T follicular helper cell (primary cell): ENCODE measurements at regions not wholly inside any gene's neighbourhood (a gene's known extent, or its start where the extent isn't known, plus 50 kb on each side); places are given as distances from the start of the nearest gene placed in this dataset.

Source experiments
- DNase-seq: peaks from one replicate; pipeline ENCODE4 v3.0.0-alpha.2; 2020; ENCODE audit warnings: low read depth

DNA sequence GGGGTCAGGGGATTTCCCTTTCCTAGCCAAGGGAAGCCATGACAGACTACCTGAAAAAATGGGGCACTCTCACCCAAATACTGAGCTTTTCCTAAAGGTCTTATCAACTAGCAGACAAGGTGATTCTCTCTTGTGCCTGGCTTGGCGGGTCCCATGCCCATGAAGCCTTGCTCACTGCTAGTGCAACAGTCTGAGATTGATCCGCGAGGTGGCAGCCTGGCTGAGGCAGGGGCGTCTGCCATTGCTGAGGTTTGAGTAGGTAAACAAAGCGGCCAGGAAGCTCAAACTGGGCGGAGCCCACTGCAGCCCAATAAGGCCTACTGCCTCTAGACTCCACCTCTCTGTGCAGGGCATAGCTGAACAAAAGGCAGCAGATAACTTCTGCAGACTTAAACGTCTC, 152.6 kb upstream of the PMFBP1 start:
- no peak for DNase-seq

DNA sequence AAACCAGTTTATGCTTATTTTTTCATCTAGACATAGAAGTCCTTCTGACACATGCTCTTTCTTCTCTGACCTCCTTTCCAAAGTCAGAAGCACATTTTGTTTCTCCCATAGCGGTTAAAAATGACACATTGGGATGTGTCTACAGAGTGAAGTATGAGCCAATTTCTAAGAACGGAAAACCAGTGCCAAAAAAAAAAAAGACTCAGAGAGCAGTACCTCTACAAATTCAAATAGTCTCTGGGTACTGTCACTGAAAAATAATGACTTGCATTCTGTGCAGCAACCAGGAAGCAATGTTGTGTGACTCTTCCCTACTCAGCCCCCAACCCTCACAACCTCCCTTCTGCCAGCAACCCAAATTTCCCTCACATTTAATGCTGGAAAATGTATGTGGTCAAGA, 145.5 kb upstream of the PMFBP1 start:
- no peak for DNase-seq

DNA sequence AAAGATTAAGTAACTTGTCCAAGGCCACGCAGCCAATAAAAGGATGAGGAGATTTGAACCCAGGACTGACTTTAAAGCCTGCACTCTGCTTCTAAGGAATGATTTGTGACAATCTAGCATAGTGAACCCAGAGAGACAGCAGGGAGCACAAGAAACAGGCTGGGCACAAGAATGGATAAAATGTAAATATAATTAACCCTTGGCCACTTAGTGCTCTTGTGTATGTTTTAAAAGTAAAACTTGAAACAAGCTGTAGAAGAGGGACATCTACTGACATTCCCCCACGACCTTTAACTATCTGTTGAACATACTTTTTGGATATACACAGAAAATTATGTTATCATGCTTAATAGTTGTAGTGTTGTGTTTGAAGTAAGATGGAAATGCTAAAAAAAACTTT, 141.9 kb upstream of the PMFBP1 start:
- no peak for DNase-seq

- no peak for DNase-seq
Measured at GRCh38 chr16:72312828-72313227, 140.9 kb upstream of the PMFBP1 start.

GRCh38 chr16:72311426-72311825, 139.5 kb upstream of the PMFBP1 start:
- no peak for DNase-seq

- DNase-seq, result no peak
Measured at GRCh38 chr16:72309001-72309400, 137.0 kb upstream of the PMFBP1 start.

DNA sequence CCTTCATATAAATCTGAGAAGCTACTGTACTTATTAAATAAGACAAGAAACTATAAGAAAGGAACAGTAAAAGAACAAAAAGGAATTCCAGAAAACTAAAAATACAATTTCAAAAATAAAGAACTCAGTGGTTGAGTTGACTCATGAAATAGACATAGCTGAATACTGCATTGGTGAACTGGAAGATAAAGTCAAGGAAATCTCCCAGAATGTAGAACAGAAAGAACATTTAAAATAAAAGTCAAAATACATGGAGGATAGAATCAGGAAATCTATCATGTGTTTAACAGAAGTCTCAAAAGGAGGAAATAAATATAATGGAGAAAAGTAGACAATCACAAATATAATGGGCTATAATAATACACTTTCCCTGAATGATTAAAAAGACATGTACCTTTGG, 136.4 kb upstream of the PMFBP1 start:
- no peak for DNase-seq

- DNase-seq, result no peak
Measured at GRCh38 chr16:72302332-72302731, 130.4 kb upstream of the PMFBP1 start.

- no peak for DNase-seq
Measured at GRCh38 chr16:72301523-72302236, 129.7 kb upstream of the PMFBP1 start.

DNA sequence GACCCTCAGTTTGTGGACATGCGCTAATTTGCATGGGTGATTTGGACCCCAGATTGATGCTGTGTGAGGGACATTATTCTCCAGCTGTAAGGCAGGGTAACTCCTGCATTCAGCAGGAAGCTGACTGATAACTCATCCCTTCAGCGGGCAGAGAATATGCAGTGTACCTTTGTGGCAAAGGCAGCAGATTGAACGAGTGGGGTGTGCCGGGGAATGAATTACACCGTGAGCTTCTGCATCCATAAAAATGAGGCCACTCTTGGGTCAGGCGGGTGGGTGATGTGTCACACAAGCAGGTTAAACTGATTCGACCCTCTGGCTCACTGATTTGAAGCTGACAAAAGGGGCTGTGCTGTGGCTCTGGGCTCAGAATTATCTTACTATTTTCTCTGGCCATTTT, 128.9 kb upstream of the PMFBP1 start:
- DNase-seq, result no peak

GRCh38 chr16:72299684-72300243, 127.8 kb upstream of the PMFBP1 start:
- no peak for DNase-seq

DNA sequence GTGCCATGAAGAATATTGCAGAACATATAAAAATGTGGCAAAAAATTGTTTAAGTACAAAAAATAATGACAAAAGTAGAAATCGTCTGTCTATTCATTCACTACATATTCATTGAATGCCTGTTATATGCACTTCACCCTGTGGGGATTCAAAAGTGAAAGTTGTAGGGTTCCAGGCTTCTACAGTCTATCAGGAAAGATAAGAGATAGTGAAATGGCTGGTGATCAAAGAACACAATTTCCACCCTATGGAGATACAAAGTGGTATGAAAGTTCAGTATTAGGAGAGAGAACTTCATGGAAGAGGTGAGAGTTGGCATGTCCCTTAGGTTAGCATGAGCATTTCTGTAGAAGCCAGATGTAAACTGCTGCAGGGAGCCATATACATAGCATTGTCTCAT, 127.0 kb upstream of the PMFBP1 start:
- DNase-seq, result no peak

DNA sequence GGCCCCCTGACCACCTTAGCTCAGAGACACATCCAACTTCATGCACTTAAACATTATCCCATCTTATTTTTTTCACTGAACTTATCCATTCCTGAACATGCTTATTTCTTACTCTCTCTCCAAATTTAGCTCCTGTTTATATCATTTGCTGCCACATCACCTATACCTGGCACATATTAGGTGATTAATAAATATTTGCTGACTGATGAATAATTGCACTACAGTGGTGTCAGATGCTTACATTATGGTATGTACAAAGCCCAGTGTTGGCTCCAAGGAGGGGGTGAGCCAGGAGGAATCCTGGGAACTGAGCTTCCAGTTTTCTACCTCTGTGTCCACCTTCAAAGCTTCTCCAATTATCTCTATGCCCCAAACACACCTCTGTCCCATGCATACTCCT, 124.0 kb upstream of the PMFBP1 start:
- DNase-seq, result no peak

GRCh38 chr16:72291531-72291981, 119.6 kb upstream of the PMFBP1 start:
- no peak for DNase-seq

GRCh38 chr16:72291121-72291520, 119.2 kb upstream of the PMFBP1 start:
- DNase-seq, result no peak

GRCh38 chr16:72287649-72288048, 115.7 kb upstream of the PMFBP1 start:
- no peak for DNase-seq

DNA sequence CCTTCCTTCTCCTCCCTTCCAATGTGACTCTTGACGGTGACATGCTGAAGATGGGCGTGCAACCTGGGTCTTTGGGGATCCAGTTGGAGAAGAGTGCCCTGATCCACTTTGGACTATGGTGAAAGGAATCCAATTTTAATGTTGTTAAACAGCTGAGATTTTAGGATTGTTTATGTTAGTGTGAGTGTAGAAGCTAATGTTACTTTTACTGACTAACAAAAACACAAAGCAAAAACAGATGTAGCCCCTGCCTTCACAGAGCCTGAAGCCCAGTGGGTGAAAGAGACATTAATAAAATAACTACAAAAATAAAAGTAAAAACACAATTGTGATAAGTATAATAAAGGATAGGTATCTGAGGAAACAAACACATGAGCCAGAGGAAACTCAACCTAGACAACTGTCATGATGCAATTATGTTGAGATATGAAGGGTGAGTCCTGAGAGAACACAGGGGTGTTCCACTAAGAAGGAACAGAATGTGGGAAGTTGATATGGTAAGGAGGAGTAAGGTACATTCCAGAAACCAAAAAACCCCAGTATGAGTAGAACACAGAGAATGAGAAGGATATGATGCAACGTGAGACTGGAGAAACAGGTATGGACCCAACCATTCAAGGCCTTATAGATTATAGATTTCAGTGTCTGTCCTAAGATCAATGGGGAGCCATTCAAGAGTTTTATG, 115.1 kb upstream of the PMFBP1 start:
- no peak for DNase-seq

DNA sequence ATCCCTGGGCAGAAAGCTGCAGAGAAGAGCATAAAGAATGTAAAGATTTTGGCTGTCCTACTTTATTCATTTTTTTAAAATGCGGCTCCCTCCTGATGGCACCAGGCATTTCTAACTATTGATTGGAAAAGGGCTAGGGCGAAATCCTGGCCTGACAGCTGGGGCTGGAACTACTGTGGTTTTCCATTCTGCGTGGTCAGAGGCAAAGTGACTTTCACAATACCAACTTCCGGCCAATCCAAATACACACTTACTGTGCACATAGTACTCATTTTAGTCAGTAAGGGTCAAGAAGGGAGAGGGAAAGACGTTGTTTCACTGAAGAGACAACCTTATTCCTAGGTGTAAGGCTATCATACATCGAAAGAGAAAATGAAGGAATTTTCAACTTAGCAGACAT, 113.8 kb upstream of the PMFBP1 start:
- no peak for DNase-seq

GRCh38 chr16:72285324-72285723, 113.4 kb upstream of the PMFBP1 start:
- DNase-seq, result no peak

- no peak for DNase-seq
Measured at GRCh38 chr16:72284042-72284789, 112.3 kb upstream of the PMFBP1 start.

- no peak for DNase-seq
Measured at GRCh38 chr16:72282362-72282761, 110.4 kb upstream of the PMFBP1 start.

DNA sequence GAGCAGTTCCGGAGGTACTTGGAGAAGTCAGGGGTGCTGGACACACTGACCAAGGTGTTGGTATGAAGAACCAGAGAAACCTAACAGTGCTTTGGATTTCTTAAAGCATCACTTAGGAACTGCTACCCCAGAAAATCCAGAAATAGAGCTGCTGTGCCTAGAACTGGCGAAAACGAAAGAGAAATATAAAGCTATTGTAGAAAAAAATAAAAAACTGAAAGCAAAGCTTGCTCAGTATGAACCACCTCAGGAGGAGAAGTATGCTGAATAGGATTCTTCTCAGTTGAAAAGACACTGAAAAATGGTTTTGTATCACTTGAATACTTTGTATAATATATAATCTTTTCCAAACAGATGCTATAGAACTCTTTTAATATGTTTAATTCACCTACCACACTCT, 106.3 kb upstream of the PMFBP1 start:
- DNase-seq, result no peak

DNA sequence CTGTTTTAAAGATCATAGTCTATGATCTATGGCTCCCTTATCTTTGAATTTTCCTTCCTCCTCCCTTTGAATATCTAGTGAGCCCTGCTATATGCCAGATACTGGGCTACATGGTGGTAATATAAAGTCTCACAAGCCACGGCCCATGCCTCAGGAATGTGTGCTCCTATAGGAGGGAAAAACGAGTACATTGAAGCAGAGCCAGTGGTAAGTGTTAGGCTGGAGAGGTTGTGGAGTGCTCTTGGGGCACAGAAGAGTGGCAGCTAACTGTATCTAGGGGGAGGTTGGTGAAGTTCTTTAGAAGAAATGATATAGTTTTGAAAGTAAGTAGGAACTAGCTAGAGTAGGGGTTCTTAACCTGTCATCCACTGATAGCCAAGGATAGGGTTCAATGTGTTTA, 105.8 kb upstream of the PMFBP1 start:
- no peak for DNase-seq
